BE2C (cell line): ENCODE measurements at regions not wholly inside any gene's neighbourhood (a gene's known extent, or its start where the extent isn't known, plus 50 kb on each side); places are given as distances from the start of the nearest gene placed in this dataset.

ENCODE experiments used
- DNase-seq: peaks from one replicate; pipeline ENCODE4 v3.0.0-alpha.2; 2020
- H3K27me3 ChIP-seq: fragments of 250-450 bp; sonication (Bioruptor Pico); 2 replicates; pipeline ENCODE4 v1.5.1; 2020; ENCODE audit warnings: mild to moderate bottlenecking
- H3K36me3 ChIP-seq: fragments of 250-450 bp; sonication (Bioruptor Pico); 2 replicates; pipeline ENCODE4 v1.5.1; 2020; ENCODE audit warnings: mild to moderate bottlenecking
- H3K4me1 ChIP-seq: fragments of 250-450 bp; sonication (Bioruptor Pico); 2 replicates; pipeline ENCODE4 v1.5.1; 2020
- H3K4me3 ChIP-seq: 2 replicates; pipeline ENCODE4 v1.5.1; 2011; ENCODE audit warnings: low read depth, low read length
- H3K9me3 ChIP-seq: fragments of 250-450 bp; sonication (Bioruptor Pico); 2 replicates; pipeline ENCODE4 v1.5.1; 2020
- CTCF ChIP-seq: IDR thresholded peaks from 2 replicates; pipeline ENCODE4 v1.5.1; 2012; ENCODE audit warnings: mild to moderate bottlenecking, low read depth, low read length

DNA sequence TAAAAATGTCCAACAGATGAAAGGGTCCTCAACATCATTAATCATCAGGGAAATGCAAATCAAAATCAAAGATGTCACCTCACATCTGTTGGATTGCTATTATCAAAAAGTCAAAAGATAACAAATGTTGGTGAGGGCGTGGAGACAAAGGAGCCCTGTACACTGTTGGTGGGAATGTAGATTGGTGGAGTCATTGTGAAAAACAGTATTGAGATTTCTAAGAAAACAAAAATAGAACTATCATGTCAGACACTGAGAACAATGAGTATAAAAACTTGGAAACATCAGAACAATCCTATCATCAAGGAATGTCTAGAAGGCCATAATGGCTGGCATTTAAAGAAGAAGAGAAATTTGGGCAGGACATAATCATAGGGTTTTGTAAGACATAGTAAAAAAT, 209.2 kb upstream of the PTGFR start:
- no peaks in the 10 kb centered on the region for H3K27me3 ChIP-seq
- DNase-seq: no peak
- H3K9me3 ChIP-seq: no peaks in the 10 kb centered on the region

GRCh38 chr1:78283691-78284090, 207.1 kb upstream of the PTGFR start:
- no peaks in the 10 kb centered on the region for H3K9me3 ChIP-seq
- no peaks in the 10 kb centered on the region for H3K4me1 ChIP-seq
- H3K36me3 ChIP-seq: no peaks in the 10 kb centered on the region
- TF ChIP-seq CTCF: no peak
- DNase-seq: no peak
- H3K27me3 ChIP-seq: no peaks in the 10 kb centered on the region
- H3K4me3 ChIP-seq: no peak overlapping the region

More for the DNA sequence above, 209.2 kb upstream of the PTGFR start:
- TF ChIP-seq CTCF: no peak
- no peaks in the 10 kb centered on the region for H3K4me1 ChIP-seq
- no peaks in the 10 kb centered on the region for H3K36me3 ChIP-seq
- no peak overlapping the region for H3K4me3 ChIP-seq

- DNase-seq: no peak
- TF ChIP-seq CTCF: no peak
- Histone ChIP-seq H3K27me3 (no peaks in the 10 kb centered on the region), H3K9me3 (no peaks in the 10 kb centered on the region), H3K4me3 (no peak overlapping the region), H3K4me1 (no peaks in the 10 kb centered on the region), H3K36me3 (no peaks in the 10 kb centered on the region)
These were observed 206.4 kb upstream of the PTGFR start for GRCh38 chr1:78284354-78284753.

GRCh38 chr1:78286686-78287085, 204.1 kb upstream of the PTGFR start:
- H3K9me3 ChIP-seq: no peaks in the 10 kb centered on the region
- H3K36me3 ChIP-seq: no peaks in the 10 kb centered on the region
- no peak for TF ChIP-seq CTCF
- H3K4me3 ChIP-seq: no peak overlapping the region
- no peak for DNase-seq
- no peaks in the 10 kb centered on the region for H3K27me3 ChIP-seq
- no peaks in the 10 kb centered on the region for H3K4me1 ChIP-seq

DNA sequence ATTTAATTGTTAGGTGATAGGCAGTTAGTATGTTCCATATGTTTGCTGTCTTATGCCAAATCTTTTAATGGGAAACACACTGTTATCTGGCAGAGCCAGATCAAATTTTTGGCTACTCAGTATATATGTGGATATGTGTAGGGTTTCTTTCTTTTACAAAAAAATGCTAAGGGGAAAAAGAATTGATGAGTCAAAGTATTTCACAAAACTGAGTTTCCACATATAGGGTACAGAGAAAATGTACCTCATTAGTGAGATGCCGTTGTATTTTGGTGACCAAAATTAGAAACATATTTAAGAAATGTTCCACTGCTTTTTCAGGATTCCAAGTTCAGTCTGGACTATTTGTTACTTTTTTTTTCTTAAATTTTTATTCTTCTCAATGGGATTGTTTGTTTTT, 201.2 kb upstream of the PTGFR start:
- DNase-seq: no peak
- no peaks in the 10 kb centered on the region for H3K36me3 ChIP-seq
- no peaks in the 10 kb centered on the region for H3K9me3 ChIP-seq
- H3K4me3 ChIP-seq: no peak overlapping the region
- no peaks in the 10 kb centered on the region for H3K27me3 ChIP-seq
- no peak for TF ChIP-seq CTCF
- no peaks in the 10 kb centered on the region for H3K4me1 ChIP-seq

- no peaks in the 10 kb centered on the region for H3K36me3 ChIP-seq
- H3K4me1 ChIP-seq: no peaks in the 10 kb centered on the region
- no peaks in the 10 kb centered on the region for H3K9me3 ChIP-seq
- TF ChIP-seq CTCF: no peak
- H3K27me3 ChIP-seq: no peaks in the 10 kb centered on the region
- no peak for DNase-seq
- no peak overlapping the region for H3K4me3 ChIP-seq
These were observed 199.4 kb upstream of the PTGFR start for GRCh38 chr1:78291418-78291817.
